ENCODE measurements at regions not wholly inside any gene's neighbourhood (a gene's known extent, or its start where the extent isn't known, plus 50 kb on each side); places are given as distances from the start of the nearest gene placed in this dataset.
"Not testable (repeated sequence)": the region's sequence is repeated elsewhere in the genome, so short reads cannot be mapped to it uniquely, and the experiment has no call there.

- no peak for DNase-seq
These were observed 951.5 kb downstream of the GALC start for GRCh38 chr14:87041290-87042020.

- no peak for DNase-seq
These were observed 958.3 kb downstream of the GALC start for GRCh38 chr14:87034680-87035079.

GRCh38 chr14:87030197-87030596, 962.8 kb downstream of the GALC start:
- no peak for DNase-seq

GRCh38 chr14:87020106-87020505, 972.9 kb downstream of the GALC start:
- not testable (repeated sequence) for DNase-seq

- DNase-seq = no peak
These were observed 974.7 kb downstream of the GALC start for GRCh38 chr14:87018294-87018693.

GRCh38 chr14:87017335-87017734, 975.6 kb downstream of the GALC start:
- no peak for DNase-seq

GRCh38 chr14:87014856-87015255, 978.1 kb downstream of the GALC start:
- no peak for DNase-seq

GRCh38 chr14:87013583-87013982, 979.4 kb downstream of the GALC start:
- DNase-seq = no peak

- no peak for DNase-seq
These were observed 984.0 kb downstream of the GALC start for GRCh38 chr14:87008965-87009364.

- DNase-seq = no peak
These were observed 987.7 kb downstream of the GALC start for GRCh38 chr14:87005280-87005679.

- no peak for DNase-seq
These were observed 990.2 kb downstream of the GALC start for GRCh38 chr14:87002776-87003175.

GRCh38 chr14:87001333-87001732, 991.6 kb downstream of the GALC start:
- no peak for DNase-seq

GRCh38 chr14:87000081-87000480, 992.9 kb downstream of the GALC start:
- no peak for DNase-seq

GRCh38 chr14:86999036-86999435, 993.9 kb downstream of the GALC start:
- DNase-seq = no peak

GRCh38 chr14:86997271-86997670, 995.7 kb downstream of the GALC start:
- no peak for DNase-seq

- no peak for DNase-seq
These were observed 1002.6 kb downstream of the GALC start for GRCh38 chr14:86990396-86990795.

GRCh38 chr14:86989285-86989684, 1003.7 kb downstream of the GALC start:
- no peak for DNase-seq

- DNase-seq = no peak
These were observed 1005.0 kb downstream of the GALC start for GRCh38 chr14:86987966-86988365.

- no peak for DNase-seq
These were observed 1019.8 kb downstream of the GALC start for GRCh38 chr14:86973177-86973576.

GRCh38 chr14:86971292-86971691, 1021.7 kb downstream of the GALC start:
- no peak for DNase-seq

GRCh38 chr14:86961106-86961716, 1031.8 kb downstream of the GALC start:
- DNase-seq = no peak

- DNase-seq = no peak
These were observed 1037.1 kb downstream of the GALC start for GRCh38 chr14:86955771-86956354.

- DNase-seq = no peak
These were observed 1038.4 kb downstream of the GALC start for GRCh38 chr14:86954623-86955022.

GRCh38 chr14:86946446-86946845, 1046.5 kb downstream of the GALC start:
- DNase-seq = no peak
